KMS-11 (cell line): ENCODE measurements at regions not wholly inside any gene's neighbourhood (a gene's known extent, or its start where the extent isn't known, plus 50 kb on each side); places are given as distances from the start of the nearest gene placed in this dataset.

Experiments used
- H2AFZ ChIP-seq: fragments of 200-600 bp; sonication (generic); 2 replicates; pipeline ENCODE4 v1.6.1; 2016; ENCODE audit warnings: antibody characterized with exemption, mixed run types, low read depth
- H3K27ac ChIP-seq: fragments of 200-600 bp; sonication (generic); 2 replicates; pipeline ENCODE4 v1.6.1; 2016; ENCODE audit warnings: mild to moderate bottlenecking, mixed run types
- H3K27me3 ChIP-seq: fragments of 200-600 bp; sonication (generic); 2 replicates; pipeline ENCODE4 v1.6.1; 2017; ENCODE audit warnings: mild to moderate bottlenecking, low read depth, mixed run types, moderate library complexity; ENCODE audit not compliant: insufficient read depth
- H3K36me3 ChIP-seq: fragments of 200-600 bp; sonication (generic); 2 replicates; pipeline ENCODE4 v1.6.1; 2017; ENCODE audit warnings: mild to moderate bottlenecking, mixed run types; ENCODE audit not compliant: insufficient read depth
- H3K4me1 ChIP-seq: fragments of 200-600 bp; sonication (generic); 2 replicates; pipeline ENCODE4 v1.6.1; 2016; ENCODE audit warnings: mild to moderate bottlenecking, low read depth, mixed run types; ENCODE audit not compliant: poor library complexity, severe bottlenecking
- H3K4me2 ChIP-seq: fragments of 200-600 bp; sonication (generic); 2 replicates; pipeline ENCODE4 v1.7.0; 2016; ENCODE audit warnings: mild to moderate bottlenecking, mixed run types
- H3K4me3 ChIP-seq: fragments of 200-600 bp; sonication (generic); IDR thresholded peaks from 2 replicates; pipeline ENCODE4 v1.6.1; 2017; ENCODE audit warnings: low read depth, low read length, mixed read lengths; ENCODE audit not compliant: insufficient read depth
- H3K79me2 ChIP-seq: fragments of 200-600 bp; sonication (generic); 2 replicates; pipeline ENCODE4 v1.6.1; 2016; ENCODE audit warnings: low read depth, mixed run types; ENCODE audit not compliant: insufficient read depth
- H3K9ac ChIP-seq: fragments of 200-600 bp; sonication (generic); 2 replicates; pipeline ENCODE4 v1.6.1; 2016; ENCODE audit warnings: mild to moderate bottlenecking, mixed run types
- H4K20me1 ChIP-seq: fragments of 200-600 bp; sonication (generic); 2 replicates; pipeline ENCODE4 v1.6.1; 2016; ENCODE audit warnings: mild to moderate bottlenecking, mixed run types; ENCODE audit not compliant: insufficient read depth
- CTCF ChIP-seq: fragments of 200-600 bp; sonication (generic); conservative IDR thresholded peaks from 2 replicates; pipeline ENCODE4 v1.6.1; 2017; ENCODE audit warnings: low read depth, mild to moderate bottlenecking, antibody characterized with exemption, low read length, moderate library complexity, mixed read lengths

- no peak overlapping the region for H3K27ac ChIP-seq
- no peaks in the 10 kb centered on the region for H3K79me2 ChIP-seq
- H3K9ac ChIP-seq = no peak overlapping the region
- H4K20me1 ChIP-seq = no peaks in the 10 kb centered on the region
- no peak overlapping the region for H2AFZ ChIP-seq
- H3K36me3 ChIP-seq = no peaks in the 10 kb centered on the region
- no peak overlapping the region for H3K4me2 ChIP-seq
- no peaks in the 10 kb centered on the region for H3K27me3 ChIP-seq
- no peak for TF ChIP-seq CTCF
- H3K4me3 ChIP-seq = no peak overlapping the region
- no peaks in the 10 kb centered on the region for H3K4me1 ChIP-seq
Measured at GRCh38 chr4:138426786-138427185, 184.6 kb upstream of the SLC7A11 start.

DNA sequence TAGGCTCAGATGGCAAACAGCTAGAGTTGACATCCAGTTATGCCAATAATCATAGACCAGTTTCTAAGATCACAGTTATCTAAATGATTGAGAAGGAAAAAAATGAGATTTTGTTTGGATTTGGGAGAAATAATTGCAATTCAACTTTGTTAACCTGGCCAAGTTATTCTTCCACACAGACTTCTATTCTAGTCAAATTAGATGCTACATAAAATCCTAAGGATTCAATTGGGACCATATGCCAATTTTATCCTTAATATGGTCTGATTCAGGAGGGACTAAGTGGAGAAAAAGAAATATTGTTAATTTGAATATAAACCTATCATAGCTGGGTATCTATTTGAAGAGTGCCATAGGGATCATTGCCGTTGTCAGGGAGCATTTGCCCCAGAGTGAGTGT is 178.3 kb upstream of the SLC7A11 start:
- Histone ChIP-seq H2AFZ (no peak overlapping the region), H3K27me3 (no peaks in the 10 kb centered on the region), H4K20me1 (no peaks in the 10 kb centered on the region), H3K9ac (no peak overlapping the region), H3K4me2 (no peak overlapping the region), H3K36me3 (no peaks in the 10 kb centered on the region), H3K4me3 (no peak overlapping the region), H3K79me2 (no peaks in the 10 kb centered on the region), H3K4me1 (no peaks in the 10 kb centered on the region), H3K27ac (no peak overlapping the region)
- TF ChIP-seq CTCF = no peak

GRCh38 chr4:138414202-138414601 is 172.1 kb upstream of the SLC7A11 start:
- Histone ChIP-seq H4K20me1 (no peaks in the 10 kb centered on the region), H3K9ac (no peak overlapping the region), H2AFZ (no peak overlapping the region), H3K27ac (no peak overlapping the region), H3K36me3 (no peaks in the 10 kb centered on the region), H3K4me1 (no peaks in the 10 kb centered on the region), H3K4me2 (no peak overlapping the region), H3K4me3 (no peak overlapping the region), H3K79me2 (no peaks in the 10 kb centered on the region), H3K27me3 (no peaks in the 10 kb centered on the region)
- no peak for TF ChIP-seq CTCF

DNA sequence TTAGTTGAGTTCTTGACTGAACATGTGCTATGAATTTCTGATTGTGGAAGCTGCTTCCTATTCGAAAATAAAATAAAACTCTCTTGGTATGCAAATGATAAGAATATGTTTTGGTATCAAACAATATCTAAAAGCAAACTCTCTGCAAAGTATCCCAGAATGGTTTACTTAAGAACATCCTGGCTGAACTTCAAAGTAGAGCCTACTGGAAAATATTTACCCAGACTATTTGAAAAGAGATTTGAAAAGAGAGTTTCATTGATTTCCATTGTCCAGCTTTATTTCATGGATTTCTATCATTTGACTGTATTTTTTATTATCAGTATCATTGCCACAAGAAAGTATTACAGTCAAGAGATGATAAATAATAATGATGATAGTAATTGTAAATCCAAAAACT is 171.1 kb upstream of the SLC7A11 start:
- H3K4me2 ChIP-seq = no peak overlapping the region
- H3K4me1 ChIP-seq = no peaks in the 10 kb centered on the region
- H3K4me3 ChIP-seq = no peak overlapping the region
- no peak for TF ChIP-seq CTCF
- no peaks in the 10 kb centered on the region for H3K36me3 ChIP-seq
- H3K27me3 ChIP-seq = no peaks in the 10 kb centered on the region
- H2AFZ ChIP-seq = no peak overlapping the region
- H3K9ac ChIP-seq = no peak overlapping the region
- H4K20me1 ChIP-seq = no peaks in the 10 kb centered on the region
- H3K79me2 ChIP-seq = no peaks in the 10 kb centered on the region
- no peak overlapping the region for H3K27ac ChIP-seq

DNA sequence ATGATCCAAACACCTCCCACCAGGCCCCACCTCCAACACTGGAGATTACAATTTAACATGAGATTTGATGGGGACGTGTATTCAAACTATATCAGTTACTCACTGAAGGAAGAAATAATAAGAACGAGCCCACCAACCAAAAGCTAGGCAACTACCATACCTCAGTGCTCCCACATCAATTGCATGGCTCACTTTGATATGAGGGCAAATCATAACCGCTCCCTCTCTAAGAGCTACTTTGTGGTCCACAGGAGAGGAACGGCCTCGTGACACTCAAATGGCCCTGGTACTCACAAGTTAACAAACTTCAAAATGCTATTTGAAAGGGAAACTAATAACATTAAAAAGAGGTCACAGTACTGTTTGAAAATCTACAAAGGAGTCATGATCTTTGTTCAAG is 170.7 kb upstream of the SLC7A11 start:
- Histone ChIP-seq H3K4me2 (no peak overlapping the region), H2AFZ (no peak overlapping the region), H3K9ac (no peak overlapping the region), H3K36me3 (no peaks in the 10 kb centered on the region), H4K20me1 (no peaks in the 10 kb centered on the region), H3K27me3 (no peaks in the 10 kb centered on the region), H3K27ac (no peak overlapping the region), H3K4me1 (no peaks in the 10 kb centered on the region), H3K79me2 (no peaks in the 10 kb centered on the region), H3K4me3 (no peak overlapping the region)
- TF ChIP-seq CTCF = no peak
